OCI-LY7 (cell line): ENCODE measurements at regions not wholly inside any gene's neighbourhood (a gene's known extent, or its start where the extent isn't known, plus 50 kb on each side); places are given as distances from the start of the nearest gene placed in this dataset.

Experiments used
- BruUV-seq: library from RNA; stranded (reverse); fragments of 400-500 nt; replicated peaks from 2 replicates; lab custom pipeline; 2021; lab: Mats Ljungman, UMichigan
- CTCF ChIA-PET: fragments of 300-600 bp; sonication (Branson Sonifier 250); formaldehyde crosslinking; loops from one replicate; lab custom pipeline; 2022; ENCODE audit warnings: antibody characterized with exemption; ENCODE audit not compliant: unreplicated experiment; lab: Charles Lee
- POLR2A ChIA-PET: fragments of 300-600 bp; sonication (Branson Sonifier 250); formaldehyde crosslinking; loops from one replicate; lab custom pipeline; 2022; ENCODE audit warnings: antibody characterized with exemption; lab: Charles Lee
- DNase-seq: peaks from one replicate; pipeline ENCODE4 v3.0.0-alpha.2; 2015; ENCODE audit warnings: low spot score
- H2AFZ ChIP-seq: fragments of 200-600 bp; sonication (generic), shearing (Covaris generic); 2 replicates; pipeline ENCODE4 v1.6.1; 2014; ENCODE audit warnings: mild to moderate bottlenecking, antibody characterized with exemption, low read length, moderate library complexity
- H3K27ac ChIP-seq: fragments of 200-600 bp; sonication (generic); 2 replicates; pipeline ENCODE4 v1.5.1; 2014; ENCODE audit warnings: mixed run types, low read depth, mild to moderate bottlenecking, moderate library complexity, low read length, inconsistent platforms; ENCODE audit not compliant: poor library complexity, severe bottlenecking
- H3K36me3 ChIP-seq: fragments of 200-600 bp; sonication (generic); 2 replicates; pipeline ENCODE4 v1.6.1; 2014; ENCODE audit warnings: mild to moderate bottlenecking, antibody characterized with exemption, low read length, moderate library complexity, mixed read lengths; ENCODE audit not compliant: insufficient read depth
- H3K4me1 ChIP-seq: fragments of 200-600 bp; sonication (generic); 2 replicates; pipeline ENCODE4 v1.5.1; 2014; ENCODE audit warnings: mild to moderate bottlenecking, low read length; ENCODE audit not compliant: insufficient read depth, poor library complexity, severe bottlenecking
- H3K4me2 ChIP-seq: fragments of 200-600 bp; sonication (generic); 2 replicates; pipeline ENCODE4 v1.6.1; 2014; ENCODE audit warnings: mild to moderate bottlenecking, low read length
- H3K4me3 ChIP-seq: fragments of 200-600 bp; sonication (generic); 2 replicates; pipeline ENCODE4 v1.5.1; 2014; ENCODE audit warnings: mild to moderate bottlenecking, low read depth, low read length; ENCODE audit not compliant: poor library complexity, severe bottlenecking
- H3K79me2 ChIP-seq: fragments of 200-600 bp; sonication (generic); 2 replicates; pipeline ENCODE4 v1.6.1; 2016; ENCODE audit warnings: low read depth, mild to moderate bottlenecking, low read length, moderate library complexity, mixed read lengths; ENCODE audit not compliant: insufficient read depth
- H3K9me2 ChIP-seq: fragments of 200-600 bp; sonication (generic); 2 replicates; pipeline ENCODE4 v1.6.1; 2016; ENCODE audit warnings: mild to moderate bottlenecking, low read length, mixed read lengths; ENCODE audit not compliant: insufficient read depth
- H3K9me3 ChIP-seq: fragments of 200-600 bp; sonication (generic); 2 replicates; pipeline ENCODE4 v1.6.1; 2014; ENCODE audit warnings: mild to moderate bottlenecking, mixed run types, low read length, mixed read lengths
- H4K20me1 ChIP-seq: fragments of 200-600 bp; sonication (generic); 2 replicates; pipeline ENCODE4 v1.6.1; 2014; ENCODE audit warnings: mild to moderate bottlenecking, antibody characterized with exemption, low read length, moderate library complexity, mixed read lengths; ENCODE audit not compliant: insufficient read depth
- CTCF ChIP-seq: fragments of 200-600 bp; sonication (generic); conservative IDR thresholded peaks from 2 replicates; pipeline ENCODE4 v1.5.1; 2014; ENCODE audit warnings: mild to moderate bottlenecking, antibody characterized with exemption, low read length, moderate library complexity, mixed read lengths
- EZH2phosphoT487 ChIP-seq: fragments of 200-600 bp; sonication (generic); IDR thresholded peaks from 2 replicates; pipeline ENCODE4 v1.6.1; 2018; ENCODE audit warnings: low read depth, borderline replicate concordance, mild to moderate bottlenecking, mixed run types, antibody characterized with exemption, low read length, moderate library complexity, mixed read lengths
- intact Hi-C: fragments of 100-400 bp; cut with micrococcal nuclease; formaldehyde crosslinking; loops from one replicate; pipeline ENCODE4 v1.10.0; 2022; ENCODE audit not compliant: unreplicated experiment

GRCh38 chr2:226431288-226431948 lies 368.2 kb downstream of the IRS1 start:
- BruUV-seq: no TSS peak
- Histone ChIP-seq H4K20me1 (no peaks in the 10 kb centered on the region), H3K4me1 (no peaks in the 10 kb centered on the region), H3K27ac (no peak overlapping the region), H3K4me3 (no peak overlapping the region), H3K9me2 (no peaks in the 10 kb centered on the region), H2AFZ (no peak overlapping the region), H3K4me2 (no peak overlapping the region), H3K36me3 (no peaks in the 10 kb centered on the region), H3K9me3 (no peaks in the 10 kb centered on the region), H3K79me2 (no peaks in the 10 kb centered on the region)
- TF ChIP-seq CTCF: no peak
- no peak for TF ChIP-seq EZH2phosphoT487
- ChIA-PET POLR2A (interaction anchor here (0.7 to 1.3 kb wide), 3 partner anchors 13 to 221 kb away, joined by 3 to 4 read pairs (median 3); no protein-coding TSS in a partner anchor), CTCF (no interaction called here)
- no peak for DNase-seq
- intact Hi-C loops: no loop called here

GRCh38 chr2:226429476-226429875 lies 370.1 kb downstream of the IRS1 start:
- ChIA-PET CTCF (no interaction called here), POLR2A (no interaction called here)
- intact Hi-C loops: no loop called here
- Histone ChIP-seq H3K4me3 (no peak overlapping the region), H3K9me2 (no peaks in the 10 kb centered on the region), H3K36me3 (no peaks in the 10 kb centered on the region), H3K4me1 (no peaks in the 10 kb centered on the region), H3K79me2 (no peaks in the 10 kb centered on the region), H3K9me3 (no peaks in the 10 kb centered on the region), H4K20me1 (no peaks in the 10 kb centered on the region), H3K4me2 (no peak overlapping the region), H3K27ac (no peak overlapping the region), H2AFZ (no peak overlapping the region)
- no TSS peak for BruUV-seq
- TF ChIP-seq EZH2phosphoT487: no peak
- no peak for DNase-seq

GRCh38 chr2:226427538-226428307 lies 371.9 kb downstream of the IRS1 start:
- Histone ChIP-seq H4K20me1 (no peaks in the 10 kb centered on the region), H3K27ac (no peak overlapping the region), H3K4me2 (no peak overlapping the region), H3K79me2 (no peaks in the 10 kb centered on the region), H3K36me3 (no peaks in the 10 kb centered on the region), H2AFZ (no peak overlapping the region), H3K9me2 (no peaks in the 10 kb centered on the region), H3K9me3 (no peaks in the 10 kb centered on the region), H3K4me1 (no peaks in the 10 kb centered on the region), H3K4me3 (no peak overlapping the region)
- ChIA-PET POLR2A (no interaction called here), CTCF (no interaction called here)
- intact Hi-C loops: no loop called here
- no TSS peak for BruUV-seq
- DNase-seq: no peak
- TF ChIP-seq EZH2phosphoT487: no peak
- no peak for TF ChIP-seq CTCF
